DMS153 treated with DMSO at 0.1 percent for 48 hours (cell line): ENCODE measurements at regions not wholly inside any gene's neighbourhood (a gene's known extent, or its start where the extent isn't known, plus 50 kb on each side); places are given as distances from the start of the nearest gene placed in this dataset.
A peak's percentile ranks its signal among the peaks of the same experiment; 100 is the strongest.
"Not testable (repeated sequence)": the region's sequence is repeated elsewhere in the genome, so short reads cannot be mapped to it uniquely, and the experiment has no call there.

Experiments
- DNase-seq: peaks from one replicate; lab custom pipeline; 2025; ENCODE audit not compliant: unreplicated experiment; lab: John Stamatoyannopoulos, UW

DNA sequence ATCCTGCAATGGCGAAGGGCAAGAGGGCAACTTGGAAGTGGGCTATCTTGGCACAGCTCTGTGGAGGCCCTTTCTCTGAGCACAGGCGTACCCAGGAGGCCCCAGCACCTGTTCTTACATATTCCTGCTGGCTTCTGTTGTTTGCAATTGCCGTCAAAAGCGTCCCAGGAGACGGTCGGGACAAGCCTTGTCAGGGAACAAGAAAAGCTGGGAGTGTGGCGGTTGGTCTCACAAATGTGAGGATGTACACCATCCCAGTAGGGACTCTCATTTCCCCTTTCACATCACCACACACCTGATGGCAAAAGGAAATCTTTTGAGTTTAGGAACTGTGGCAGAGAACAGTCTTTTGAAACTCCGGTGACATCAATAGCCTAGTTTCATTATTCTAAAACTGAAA, 94.7 kb upstream of the EFEMP1 start:
- DNase-seq: peak; percentile 24

- DNase-seq: no peak
Measured at GRCh38 chr2:56021136-56021474, 97.5 kb upstream of the EFEMP1 start.

- no peak for DNase-seq
Measured at GRCh38 chr2:56021579-56021978, 98.0 kb upstream of the EFEMP1 start.

GRCh38 chr2:56025469-56026193, 102.0 kb upstream of the EFEMP1 start:
- no peak for DNase-seq

- DNase-seq: no peak
Measured at GRCh38 chr2:56026828-56027227, 103.2 kb upstream of the EFEMP1 start.

GRCh38 chr2:56030062-56030461, 106.5 kb upstream of the EFEMP1 start:
- DNase-seq: no peak

- no peak for DNase-seq
Measured at GRCh38 chr2:56030901-56031300, 107.3 kb upstream of the EFEMP1 start.

DNA sequence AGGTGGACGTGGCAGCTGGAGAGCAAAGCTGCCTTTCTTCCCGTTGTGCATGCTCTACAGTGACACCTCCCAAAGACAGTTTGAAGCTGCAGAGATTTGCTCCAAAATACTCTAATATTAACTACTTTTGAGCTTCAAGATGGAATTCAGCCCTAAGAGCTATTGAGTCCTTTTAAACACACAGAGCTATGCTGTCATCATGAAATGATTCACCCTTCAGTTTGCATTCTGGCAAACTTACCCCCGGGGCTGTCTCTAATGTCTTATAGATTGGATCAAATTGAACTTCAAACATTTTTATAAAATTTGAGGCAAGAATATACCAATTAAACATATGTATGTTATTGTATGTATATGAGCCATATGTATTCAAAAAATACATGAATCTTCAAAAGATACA, 110.7 kb upstream of the EFEMP1 start:
- no peak for DNase-seq

DNA sequence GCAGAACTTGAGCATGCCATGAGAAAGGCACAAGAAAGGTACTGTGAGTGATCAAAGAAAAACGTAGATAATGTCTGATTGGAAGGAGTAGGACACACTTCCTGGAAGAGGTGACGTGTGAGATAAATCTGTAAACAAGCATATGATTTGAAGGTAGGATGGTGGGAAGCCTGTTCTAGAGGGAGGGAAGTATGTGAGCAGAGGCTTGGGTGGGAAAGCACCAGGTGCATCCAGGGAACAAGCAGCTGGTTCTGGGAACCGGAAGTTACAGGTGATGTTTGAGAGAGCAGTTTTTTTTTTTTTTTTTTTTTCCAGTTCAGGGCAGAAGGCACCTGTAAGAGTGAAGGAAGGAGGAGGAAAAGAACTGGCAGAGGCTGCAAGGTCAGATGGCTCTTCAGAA, 116.6 kb upstream of the EFEMP1 start:
- DNase-seq: no peak

GRCh38 chr2:56040834-56041233, 117.3 kb upstream of the EFEMP1 start:
- DNase-seq: no peak

DNA sequence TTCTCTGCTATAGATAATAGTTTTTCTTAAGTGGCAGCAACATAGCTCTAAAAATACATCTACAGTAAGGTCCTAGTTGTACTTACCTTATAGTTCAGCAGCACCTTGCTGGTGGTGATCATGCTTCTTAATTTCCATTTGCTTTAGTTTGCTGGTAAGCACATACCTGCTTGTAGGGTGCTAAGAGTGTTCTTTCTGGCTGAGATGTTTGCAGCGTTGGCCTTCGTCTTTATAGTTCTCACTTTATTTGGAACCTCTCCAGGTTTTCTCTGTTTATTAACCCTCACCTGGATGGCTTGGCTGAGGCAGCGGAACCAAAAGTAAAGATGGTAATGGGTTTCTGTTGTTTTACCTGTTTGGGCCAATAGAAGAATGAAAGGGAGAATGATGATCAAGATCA, 123.6 kb upstream of the EFEMP1 start:
- DNase-seq: peak; percentile 48

DNA sequence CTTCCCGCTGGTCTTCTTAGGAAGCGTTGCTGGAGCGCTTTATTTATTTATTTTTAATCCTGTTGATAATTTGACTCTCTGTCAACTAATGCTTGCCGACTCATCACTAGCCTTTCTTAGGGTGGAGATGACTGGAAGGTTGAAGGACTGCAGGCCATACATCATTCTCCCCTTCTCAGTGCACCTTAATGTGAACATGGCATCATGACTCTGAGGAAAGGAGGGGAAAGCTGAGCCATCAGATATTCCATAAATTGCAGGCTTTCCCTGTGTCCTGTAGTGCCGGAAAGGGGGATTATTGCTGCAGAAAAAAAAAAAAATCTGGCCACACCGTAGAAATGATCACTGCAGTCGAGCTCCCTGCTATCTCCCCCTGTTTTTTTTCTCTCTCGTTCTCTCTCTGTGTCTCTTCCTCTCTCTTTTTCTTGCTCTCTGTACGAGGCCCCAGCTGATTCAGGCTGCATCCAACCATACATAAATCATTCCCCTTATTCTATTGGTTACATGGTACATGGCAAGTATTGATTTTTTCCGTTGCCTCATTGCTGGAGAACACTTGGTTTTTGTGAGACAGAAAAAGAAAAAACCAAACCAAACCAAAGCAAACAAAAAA, 125.8 kb upstream of the EFEMP1 start:
- DNase-seq: peak; percentile 43

DNA sequence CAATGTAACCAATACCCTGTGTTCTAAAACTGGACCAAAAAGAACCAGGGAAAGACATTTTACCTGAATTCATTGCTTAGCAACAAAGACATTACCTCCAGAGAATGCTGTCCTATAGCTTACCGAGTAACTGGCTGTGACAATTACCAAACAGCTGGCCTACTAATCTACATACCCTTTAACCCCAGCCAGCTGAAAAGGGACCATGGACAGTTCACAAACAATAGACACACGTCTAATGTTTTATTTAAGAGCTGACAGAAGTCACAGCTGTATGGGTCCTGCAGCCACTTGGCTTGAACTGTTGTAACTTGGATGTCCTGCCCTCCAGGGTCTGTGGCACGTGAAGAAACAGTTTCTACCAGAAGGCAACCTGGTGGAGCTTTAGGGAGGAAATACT, 130.1 kb upstream of the EFEMP1 start:
- no peak for DNase-seq

DNA sequence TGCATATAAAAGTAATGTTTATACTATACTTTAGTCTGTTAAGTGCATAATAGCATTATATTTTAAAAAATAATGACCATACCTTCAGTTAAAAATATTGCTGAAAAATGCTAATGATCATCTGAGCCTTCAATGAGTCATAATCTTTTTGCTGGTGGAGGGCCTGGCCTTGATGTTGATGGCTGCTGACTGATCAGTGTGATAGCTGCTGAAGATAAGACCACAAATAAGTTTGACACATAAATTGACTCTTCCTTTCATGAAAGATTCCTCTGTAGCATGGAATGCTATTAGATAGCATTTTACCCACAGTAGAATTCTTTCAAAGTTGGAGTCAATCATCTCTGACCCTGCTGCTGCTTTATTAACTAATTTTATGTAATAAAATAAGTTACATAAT, 128.4 kb upstream of the CCDC85A start:
- DNase-seq: no peak

DNA sequence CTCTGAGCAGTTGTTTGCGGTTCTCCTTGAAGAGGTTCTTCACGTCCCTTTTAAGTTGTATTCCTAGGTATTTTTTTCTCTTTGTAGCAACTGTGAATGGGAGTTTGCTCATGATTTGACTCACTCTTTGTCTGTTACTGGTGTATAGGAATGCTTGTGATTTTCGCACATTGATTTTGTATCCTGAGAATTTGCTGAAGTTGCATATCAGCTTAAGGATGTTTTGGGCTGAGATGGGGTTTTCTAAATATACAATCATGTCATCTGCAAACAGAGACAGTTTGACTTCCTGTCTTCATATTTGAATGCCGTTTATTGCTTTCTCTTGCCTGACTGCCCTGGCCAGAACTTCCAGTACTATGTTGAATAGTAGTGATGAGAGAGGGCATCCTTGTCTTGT, 122.5 kb upstream of the CCDC85A start:
- DNase-seq: not testable (repeated sequence)

DNA sequence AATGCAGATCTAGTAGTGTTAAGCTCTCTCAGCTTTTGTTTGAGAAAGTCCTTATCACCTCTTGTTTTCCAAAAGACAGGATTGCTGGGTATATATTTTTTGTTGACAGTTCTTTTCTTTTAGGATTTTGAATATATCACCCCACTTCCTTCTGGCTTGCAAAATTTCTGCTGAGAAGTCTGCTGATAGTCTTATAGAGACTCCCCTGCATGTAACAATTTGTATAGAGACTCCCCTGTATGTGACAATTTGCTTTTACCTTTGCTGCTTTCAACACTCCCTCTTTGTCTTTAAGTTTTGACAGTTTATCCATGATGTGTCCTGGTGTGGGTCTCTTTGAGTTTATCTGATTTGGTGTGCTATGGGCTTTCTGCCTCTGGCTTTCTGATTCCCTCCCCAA, 115.0 kb upstream of the CCDC85A start:
- DNase-seq: no peak

DNA sequence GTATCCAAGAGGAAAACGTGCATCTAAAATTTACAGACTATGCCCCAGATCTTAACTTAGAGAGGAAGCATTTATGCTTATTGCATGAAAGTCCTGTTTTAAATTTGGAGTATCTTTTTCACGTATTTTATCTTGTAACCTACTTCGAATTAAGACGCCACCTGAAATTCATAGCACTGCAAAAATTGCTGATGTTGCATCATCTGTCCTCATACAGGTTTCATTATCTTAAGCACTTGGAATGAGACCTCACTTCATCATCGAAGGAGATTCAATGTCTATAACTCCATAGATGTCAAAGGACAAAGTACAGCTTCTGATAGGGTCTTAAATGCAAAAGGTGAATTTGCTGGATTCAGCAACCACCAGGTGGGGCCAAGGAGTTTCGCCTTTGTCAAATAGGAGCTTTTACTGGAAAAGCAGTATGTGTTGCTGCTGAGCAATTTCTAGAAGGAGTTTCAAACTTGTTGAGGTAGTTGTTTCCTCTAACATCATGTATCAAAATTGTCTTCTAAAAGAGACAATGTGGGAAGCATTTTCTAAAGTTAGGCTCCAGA, 106.4 kb upstream of the CCDC85A start:
- no peak for DNase-seq

GRCh38 chr2:56082665-56083064, 101.1 kb upstream of the CCDC85A start:
- no peak for DNase-seq

- DNase-seq: no peak
Measured at GRCh38 chr2:56084111-56084901, 99.5 kb upstream of the CCDC85A start.

DNA sequence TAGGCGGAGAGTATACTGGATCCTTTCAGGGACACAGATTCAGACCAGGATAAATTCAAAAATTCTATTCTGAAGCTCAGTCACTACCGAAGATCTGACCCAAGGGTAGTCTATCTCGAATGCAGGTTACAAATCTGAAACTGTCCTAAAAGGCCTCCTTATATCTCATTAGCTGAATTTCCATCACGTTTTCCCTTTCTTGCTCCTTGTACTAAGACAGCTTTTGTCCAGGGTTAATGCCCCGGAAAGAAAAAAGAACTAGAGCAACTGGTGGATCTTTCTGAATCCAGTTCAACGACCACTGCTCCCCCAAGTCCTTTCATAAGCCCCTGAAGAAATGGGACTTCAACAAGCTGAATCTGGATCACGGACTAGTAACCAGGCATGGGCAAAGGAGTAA, 97.5 kb upstream of the CCDC85A start:
- DNase-seq: no peak

DNA sequence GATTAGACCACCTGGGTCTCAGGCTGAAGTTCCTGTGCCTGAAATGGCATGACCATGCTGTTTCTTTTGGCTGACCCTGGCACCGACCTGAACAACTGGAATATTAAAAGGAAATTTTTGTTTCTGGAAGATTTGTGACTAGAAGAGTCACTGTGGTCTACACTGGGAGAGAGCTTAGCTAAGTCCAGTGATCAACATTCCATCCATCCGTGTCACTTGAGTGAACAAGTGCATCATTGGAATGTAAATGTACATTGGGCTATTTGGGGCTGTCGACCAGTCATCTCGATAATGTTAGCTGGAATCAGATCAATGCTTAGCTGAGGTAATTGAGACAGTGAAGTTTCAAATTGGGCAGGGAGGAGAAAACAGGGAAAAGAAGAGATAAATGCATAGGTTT, 95.4 kb upstream of the CCDC85A start:
- no peak for DNase-seq

DNA sequence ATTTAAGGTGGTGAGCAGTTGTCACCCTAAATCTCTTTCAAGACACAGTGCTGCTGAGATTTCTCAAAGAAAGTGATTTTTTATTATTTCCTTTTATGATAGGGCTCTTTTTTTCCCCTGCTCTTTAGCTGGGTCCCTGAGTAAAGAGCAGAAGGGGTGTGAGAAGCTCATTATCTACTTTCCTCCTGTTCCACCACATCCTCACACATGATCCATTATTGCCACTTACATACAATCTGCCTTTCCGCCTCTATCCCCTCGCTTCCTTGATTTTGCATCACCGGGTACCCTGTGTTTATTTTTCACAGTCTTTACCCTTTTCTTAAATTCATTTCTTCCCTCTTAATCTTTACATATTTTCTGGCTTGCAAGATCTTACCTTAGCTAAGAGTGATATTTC, 93.9 kb upstream of the CCDC85A start:
- DNase-seq: no peak
